Prostate gland (tissue), 2 donors: ENCODE measurements at regions not wholly inside any gene's neighbourhood (a gene's known extent, or its start where the extent isn't known, plus 50 kb on each side); places are given as distances from the start of the nearest gene placed in this dataset.

Source experiments
- CTCF ChIP-seq, 4 experiments: fragments of 200-600 bp in 2 of 4; fragments of 450-650 bp in 2 of 4; sonication (generic) in 2 of 4; IDR thresholded peaks; 1 replicate in 3 of 4; 2 replicates in 1 of 4; pipeline ENCODE4 v1.5.1; 2016 to 2019; ENCODE audit warnings: antibody characterized with exemption in 4 of 4, mild to moderate bottlenecking in 2 of 4, moderate library complexity in 2 of 4
- POLR2AphosphoS5 ChIP-seq: sonication (generic); formaldehyde crosslinking; IDR thresholded peaks from one replicate; pipeline ENCODE4 v1.6.1; 2017; ENCODE audit warnings: antibody characterized with exemption

GRCh38 chr4:117908306-117909207, 125.7 kb upstream of the NDST3 start:
- no peak for TF ChIP-seq CTCF (IDR thresholded peaks at IDR 0.05)
- no peak for TF ChIP-seq POLR2AphosphoS5
